HG03103 (cell line): ENCODE measurements at regions not wholly inside any gene's neighbourhood (a gene's known extent, or its start where the extent isn't known, plus 50 kb on each side); places are given as distances from the start of the nearest gene placed in this dataset.
"Not testable (repeated sequence)": the region's sequence is repeated elsewhere in the genome, so short reads cannot be mapped to it uniquely, and the experiment has no call there.

Experiments used
- ATAC-seq: cut with Tn5 transposase; IDR thresholded peaks from one replicate; pipeline ENCODE4 v1.9.1; 2021; ENCODE audit warnings: low read depth; ENCODE audit not compliant: unreplicated experiment

DNA sequence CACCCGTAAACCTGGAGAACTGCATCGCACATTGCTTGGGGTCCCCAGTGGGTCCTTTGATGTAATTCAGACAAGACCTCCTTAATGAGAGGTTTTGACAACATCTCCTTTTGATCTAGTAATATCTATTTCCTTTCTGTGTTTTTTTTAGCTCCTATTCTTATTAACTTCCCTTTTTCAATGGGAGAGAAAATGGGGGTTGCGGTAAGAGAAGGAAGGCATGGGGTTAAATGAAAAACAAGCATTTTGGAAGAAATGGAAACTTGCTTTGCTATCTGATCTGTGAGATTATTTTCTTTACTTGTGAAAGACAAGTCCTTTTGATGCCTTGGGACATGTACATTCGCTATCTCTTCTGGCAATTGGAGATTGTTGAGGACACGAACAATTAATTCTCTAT lies 418.6 kb upstream of the MAN1A1 start:
- ATAC-seq = no peak

DNA sequence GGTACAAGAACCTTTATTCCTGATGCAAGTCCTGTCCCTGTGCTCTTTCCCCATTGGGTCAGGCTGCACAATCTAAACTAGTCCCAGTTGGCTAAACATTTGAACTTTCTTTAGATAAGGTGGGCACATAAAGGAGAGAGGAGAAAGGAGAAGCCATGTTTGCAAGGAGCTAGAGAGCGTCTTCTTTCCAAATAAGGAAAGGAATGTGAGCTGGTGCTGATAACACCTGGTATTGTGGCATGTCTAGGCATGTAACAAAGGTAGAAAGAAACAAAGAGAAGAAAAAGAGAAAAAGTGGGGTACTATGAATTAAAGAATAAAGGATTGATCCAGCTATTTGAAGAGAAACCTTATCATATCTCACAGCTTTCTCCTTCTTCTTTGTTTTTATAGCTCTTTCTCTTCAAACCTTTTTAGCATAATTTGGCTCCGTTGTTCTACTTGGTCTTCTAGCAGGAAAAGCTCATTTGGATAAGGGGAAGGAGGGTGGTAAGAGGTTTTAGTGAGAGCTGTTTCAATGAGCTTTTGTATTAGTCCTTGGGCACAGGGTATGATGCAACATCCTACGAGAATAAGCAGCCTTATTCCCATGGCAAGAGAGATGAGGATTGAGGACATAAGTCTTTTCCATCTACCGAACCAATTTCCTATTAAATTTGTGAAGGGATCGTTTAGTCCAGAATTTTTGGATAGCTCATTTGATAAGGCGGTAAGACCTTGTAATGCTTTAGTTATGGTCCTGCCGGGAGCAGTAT lies 415.5 kb upstream of the MAN1A1 start:
- no peak for ATAC-seq

- ATAC-seq = no peak
Measured at GRCh38 chr6:119760046-119760445, 410.5 kb upstream of the MAN1A1 start.

DNA sequence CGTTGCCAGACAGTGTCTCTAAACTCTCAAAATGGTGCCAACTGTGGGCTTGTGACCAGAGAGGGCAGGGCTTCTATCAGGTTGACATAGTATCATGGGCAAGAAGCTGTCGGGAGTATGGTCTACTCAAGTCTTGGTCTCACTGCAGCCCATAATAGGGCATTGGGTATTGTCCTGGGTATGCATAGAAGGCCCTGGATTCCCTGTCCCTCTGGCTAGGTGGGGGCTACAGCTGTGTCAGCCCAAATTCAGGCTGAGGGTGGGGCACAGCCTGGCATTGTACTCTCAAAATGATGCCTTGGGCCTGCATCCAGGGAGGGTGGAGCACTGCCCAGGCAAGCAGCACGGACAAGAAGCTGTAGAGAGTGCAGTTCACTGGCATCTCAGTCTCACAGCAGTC lies 408.8 kb upstream of the MAN1A1 start:
- ATAC-seq = no peak

GRCh38 chr6:119757467-119757866 lies 407.9 kb upstream of the MAN1A1 start:
- ATAC-seq = no peak

DNA sequence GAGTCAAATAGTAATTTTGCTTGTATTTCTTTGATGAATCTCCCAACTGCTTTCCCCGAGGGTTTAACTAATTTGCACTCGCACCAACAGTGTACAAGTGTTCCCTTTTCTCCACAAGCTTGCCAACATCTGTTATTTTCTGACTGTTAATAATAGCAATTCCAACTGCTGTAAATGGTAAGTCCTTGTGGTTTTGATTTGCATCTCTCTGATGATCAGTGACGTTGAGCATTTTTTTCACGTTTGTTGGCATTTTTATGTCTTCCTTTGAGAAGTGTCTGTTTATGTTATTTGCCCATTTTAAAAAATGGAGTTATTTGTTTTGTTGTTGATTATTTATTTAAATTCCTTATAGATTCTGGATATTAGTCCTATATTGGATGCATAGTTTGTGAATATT lies 399.8 kb upstream of the MAN1A1 start:
- no peak for ATAC-seq

- ATAC-seq = not testable (repeated sequence)
Measured at GRCh38 chr6:119748535-119748934, 399.0 kb upstream of the MAN1A1 start.

DNA sequence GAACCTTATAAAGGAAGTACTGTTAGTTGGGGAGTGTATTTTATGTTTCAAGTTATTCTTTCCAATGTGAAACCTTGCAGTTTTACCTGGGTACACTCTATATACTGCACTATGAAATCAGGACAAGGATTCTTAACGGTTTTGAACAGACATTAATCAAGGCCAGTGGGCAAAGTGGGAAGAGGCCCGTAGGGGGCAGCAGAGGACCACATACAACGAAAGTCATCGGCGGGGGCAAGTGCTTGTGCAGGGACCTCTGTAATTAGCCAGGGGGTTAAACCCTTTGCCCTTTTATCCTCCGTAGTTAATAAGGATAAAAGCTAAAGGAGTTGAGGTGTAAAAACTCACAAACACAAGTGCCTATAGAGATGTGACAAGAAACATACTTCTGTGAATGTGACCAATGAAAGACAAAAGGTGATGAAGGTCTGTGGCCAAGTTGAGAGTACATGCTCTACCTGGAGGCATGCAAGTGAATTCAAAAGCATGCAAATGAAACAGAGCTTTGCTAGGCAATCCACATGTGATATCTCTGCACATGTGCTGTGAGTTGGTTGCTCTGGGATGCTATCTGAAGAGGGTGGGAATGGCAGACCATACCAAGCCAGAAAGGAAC lies 392.7 kb upstream of the MAN1A1 start:
- peak; percentile 94 for ATAC-seq

DNA sequence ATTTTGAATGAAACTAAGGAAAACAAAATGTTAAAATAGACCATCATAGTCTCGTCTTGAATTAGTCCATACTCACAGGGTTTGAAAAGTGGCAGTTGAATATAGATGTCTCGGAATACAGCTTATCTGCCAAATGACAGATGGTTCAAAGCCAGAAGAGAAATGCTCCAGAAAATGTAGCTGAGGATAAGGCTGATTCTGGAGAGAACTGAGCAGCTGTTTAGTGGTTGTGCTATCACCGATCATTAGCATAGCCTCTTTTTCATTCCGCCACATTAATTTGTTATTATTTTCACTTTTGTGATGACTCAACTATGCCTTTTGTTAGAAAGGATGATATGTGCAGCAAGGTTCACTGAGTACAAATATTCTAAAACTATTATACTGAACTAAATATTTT lies 390.2 kb upstream of the MAN1A1 start:
- ATAC-seq = no peak

DNA sequence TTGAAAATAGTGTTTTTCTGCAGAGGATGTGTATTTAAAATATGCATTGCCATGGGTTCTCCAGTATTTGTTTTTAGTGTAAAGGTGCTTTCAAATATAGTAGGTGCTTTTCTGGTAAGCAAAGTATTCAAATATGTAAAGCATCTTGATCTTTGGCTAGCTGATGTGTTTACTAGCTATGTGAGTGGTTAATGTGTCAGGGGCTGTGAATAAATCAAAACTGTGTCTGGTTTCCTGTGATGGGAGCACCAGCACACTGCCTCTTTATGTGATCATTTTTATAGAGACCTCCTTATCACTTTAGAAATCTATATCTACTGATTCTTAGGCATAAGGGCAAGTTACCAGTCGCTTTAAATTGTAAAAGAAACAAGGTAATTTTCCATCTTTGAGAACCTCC lies 388.9 kb upstream of the MAN1A1 start:
- no peak for ATAC-seq

DNA sequence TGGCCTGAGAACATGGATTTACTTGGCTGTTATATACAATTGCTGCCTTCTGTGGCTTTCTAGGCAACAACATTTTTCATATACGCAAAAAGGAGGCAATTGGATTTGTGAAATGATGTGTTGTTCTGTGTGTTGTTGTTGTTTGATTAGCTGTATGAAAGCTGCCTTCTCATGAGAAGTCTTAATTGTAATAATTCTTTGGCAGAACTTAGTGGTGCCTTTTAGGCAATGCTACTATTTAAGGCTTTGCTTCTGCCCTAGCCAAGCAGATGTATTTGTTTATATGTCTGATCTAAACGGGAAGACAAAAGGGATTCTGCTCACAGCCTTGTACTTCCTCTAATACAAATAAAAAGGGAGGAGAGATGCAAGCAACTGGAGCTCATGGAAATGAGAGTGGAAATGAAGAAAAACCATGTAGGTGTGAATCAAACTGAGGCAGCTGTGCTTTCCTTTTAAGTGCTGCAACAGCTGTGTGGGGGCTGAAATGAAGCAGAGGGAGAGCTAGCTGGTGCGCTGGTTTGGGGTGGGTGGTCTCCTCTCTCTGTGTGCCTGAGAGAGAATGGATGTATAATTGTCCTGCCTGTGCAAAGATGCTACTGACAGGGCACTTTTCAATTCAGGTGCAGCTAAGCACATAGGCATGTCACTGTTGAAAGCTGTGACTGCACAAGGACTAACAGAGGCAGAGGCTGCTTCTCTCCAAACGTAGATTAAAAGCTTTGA lies 386.9 kb upstream of the MAN1A1 start:
- no peak for ATAC-seq

DNA sequence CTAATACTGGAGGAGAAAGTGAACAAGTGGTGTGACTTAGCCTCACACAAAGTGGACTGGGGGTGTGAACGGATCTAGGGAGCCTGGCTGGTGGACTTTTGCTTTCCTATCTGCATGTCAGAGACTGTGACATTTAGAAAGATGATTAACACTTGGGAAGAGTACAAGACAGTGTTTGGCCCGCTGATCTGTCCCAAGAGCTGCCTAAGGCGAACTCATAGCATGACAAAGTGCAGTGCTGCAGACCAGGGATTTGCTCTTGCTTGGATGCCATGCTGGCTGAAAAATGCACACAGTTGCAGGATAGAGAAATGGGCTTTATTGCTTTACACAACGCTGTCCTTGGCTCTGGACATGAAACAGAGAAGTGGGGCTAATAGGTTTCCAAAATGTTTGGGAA lies 386.0 kb upstream of the MAN1A1 start:
- ATAC-seq = no peak

DNA sequence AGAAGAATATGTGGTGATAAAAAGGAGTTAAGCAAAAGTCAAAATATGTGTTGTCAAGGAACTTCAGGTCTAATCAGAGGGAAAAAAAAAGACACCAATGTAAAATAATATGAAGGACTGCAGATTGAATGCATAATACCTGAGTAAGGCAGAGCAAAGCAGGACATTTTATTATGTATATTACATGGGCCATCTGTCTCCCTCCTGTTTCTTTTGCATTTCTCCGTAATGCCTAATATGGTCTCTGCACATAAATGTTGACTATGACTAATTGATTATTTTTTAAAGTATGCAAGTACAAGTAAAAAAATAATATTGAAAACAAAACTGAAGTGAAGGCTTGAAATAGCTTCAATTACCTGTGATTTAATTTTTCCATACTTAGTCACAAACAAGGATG lies 384.7 kb upstream of the MAN1A1 start:
- ATAC-seq = no peak

DNA sequence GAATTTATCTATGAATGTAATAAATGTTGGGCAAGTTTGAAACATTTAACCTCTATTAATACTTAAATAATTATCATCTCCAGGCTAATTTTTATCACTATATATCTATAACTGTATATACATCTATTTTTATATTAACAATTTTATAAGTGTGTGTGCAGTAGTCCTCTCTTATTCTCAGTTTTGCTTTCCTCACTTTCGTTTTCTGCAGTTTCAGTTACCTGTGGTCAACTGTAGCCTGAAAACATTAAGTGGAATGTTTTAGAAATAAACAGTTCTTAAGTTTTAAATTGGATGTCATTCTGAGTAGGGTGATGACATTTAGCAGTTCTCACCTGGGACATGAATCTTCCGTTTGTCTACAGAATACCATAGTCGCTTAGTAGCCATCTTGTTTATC lies 379.4 kb upstream of the MAN1A1 start:
- ATAC-seq = no peak

- no peak for ATAC-seq
Measured at GRCh38 chr6:119728220-119728750, 378.7 kb upstream of the MAN1A1 start.

- no peak for ATAC-seq
Measured at GRCh38 chr6:119727504-119728219, 378.1 kb upstream of the MAN1A1 start.

- not testable (repeated sequence) for ATAC-seq
Measured at GRCh38 chr6:119726912-119727311, 377.4 kb upstream of the MAN1A1 start.

DNA sequence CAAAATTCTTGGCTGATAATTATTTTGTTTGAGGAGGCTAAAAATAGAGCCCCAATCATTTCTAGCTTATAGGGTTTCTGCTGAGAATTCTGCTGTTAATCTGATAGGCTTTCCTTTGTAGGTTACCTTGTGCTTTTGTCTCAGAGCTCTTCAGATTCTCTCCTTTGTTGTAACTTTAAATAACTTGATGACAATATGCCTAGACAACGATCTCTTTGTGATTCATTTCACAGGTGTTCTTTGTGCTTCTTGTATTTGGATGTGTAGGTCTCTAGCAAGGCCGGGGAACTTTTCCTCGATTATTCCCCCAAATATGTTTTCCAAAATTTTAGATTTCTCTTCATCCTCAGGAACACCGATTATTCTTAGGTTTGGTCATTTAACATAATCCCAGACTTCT lies 376.5 kb upstream of the MAN1A1 start:
- no peak for ATAC-seq

GRCh38 chr6:119720160-119720559 lies 370.6 kb upstream of the MAN1A1 start:
- peak; percentile 69 for ATAC-seq

DNA sequence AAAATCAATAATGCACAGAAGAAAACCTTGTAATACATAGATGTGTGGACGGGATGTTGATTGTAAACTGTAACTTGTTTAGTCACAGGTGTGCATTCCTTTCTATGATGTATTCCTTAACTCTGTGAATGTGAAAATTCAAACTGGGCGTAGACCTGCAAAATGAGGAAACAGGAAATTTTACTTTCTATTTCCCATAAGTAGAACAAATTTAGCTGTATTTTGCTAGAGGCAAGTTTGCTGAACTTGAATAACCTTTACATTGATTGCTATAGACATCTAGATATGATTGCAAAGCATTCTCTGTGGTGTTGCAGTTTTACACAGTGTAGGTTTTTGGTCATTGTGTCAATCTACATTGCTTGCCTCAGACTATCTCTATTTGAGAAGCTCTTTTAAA lies 368.4 kb upstream of the MAN1A1 start:
- no peak for ATAC-seq
